ENCODE measurements at regions not wholly inside any gene's neighbourhood (a gene's known extent, or its start where the extent isn't known, plus 50 kb on each side); places are given as distances from the start of the nearest gene placed in this dataset.

DNA sequence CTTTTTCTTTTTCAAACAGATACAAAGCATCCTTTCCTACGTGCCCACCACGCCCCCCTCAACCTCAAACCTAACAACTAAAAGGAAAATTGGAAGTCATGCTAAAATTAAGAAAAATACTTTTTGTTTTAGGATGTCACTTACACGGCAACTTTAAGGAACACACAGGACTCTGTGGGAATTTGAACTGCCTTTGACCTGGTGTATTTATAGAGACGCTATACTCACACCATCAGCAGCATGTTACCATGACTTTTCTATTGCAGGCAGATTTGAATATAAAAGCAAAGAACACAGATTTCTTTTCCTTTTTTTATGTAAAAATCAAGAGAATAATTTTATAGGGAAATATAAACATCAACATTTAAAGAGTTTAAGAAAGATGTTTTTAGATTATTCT is 198.2 kb downstream of the SIPA1L2 start:
- CTCF ChIA-PET: no interaction called here
- TF ChIP-seq, protein P1, sequence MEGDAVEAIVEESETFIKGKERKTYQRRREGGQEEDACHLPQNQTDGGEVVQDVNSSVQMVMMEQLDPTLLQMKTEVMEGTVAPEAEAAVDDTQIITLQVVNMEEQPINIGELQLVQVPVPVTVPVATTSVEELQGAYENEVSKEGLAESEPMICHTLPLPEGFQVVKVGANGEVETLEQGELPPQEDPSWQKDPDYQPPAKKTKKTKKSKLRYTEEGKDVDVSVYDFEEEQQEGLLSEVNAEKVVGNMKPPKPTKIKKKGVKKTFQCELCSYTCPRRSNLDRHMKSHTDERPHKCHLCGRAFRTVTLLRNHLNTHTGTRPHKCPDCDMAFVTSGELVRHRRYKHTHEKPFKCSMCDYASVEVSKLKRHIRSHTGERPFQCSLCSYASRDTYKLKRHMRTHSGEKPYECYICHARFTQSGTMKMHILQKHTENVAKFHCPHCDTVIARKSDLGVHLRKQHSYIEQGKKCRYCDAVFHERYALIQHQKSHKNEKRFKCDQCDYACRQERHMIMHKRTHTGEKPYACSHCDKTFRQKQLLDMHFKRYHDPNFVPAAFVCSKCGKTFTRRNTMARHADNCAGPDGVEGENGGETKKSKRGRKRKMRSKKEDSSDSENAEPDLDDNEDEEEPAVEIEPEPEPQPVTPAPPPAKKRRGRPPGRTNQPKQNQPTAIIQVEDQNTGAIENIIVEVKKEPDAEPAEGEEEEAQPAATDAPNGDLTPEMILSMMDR (conservative IDR thresholded peaks at IDR 0.05; ENCODE audit: low read depth, low read length): no peak
- no peak for TF ChIP-seq EZH2 (IDR thresholded peaks at IDR 0.05; ENCODE audit: borderline replicate concordance, low read depth, low read length, poor library complexity, severe bottlenecking)

GRCh38 chr1:232431326-232431725 is 198.6 kb downstream of the SIPA1L2 start:
- Histone ChIP-seq H3K9me3 (ENCODE audit: low read depth, low read length, poor library complexity, severe bottlenecking) (no peaks in the 10 kb centered on the region), H3K4me1 (ENCODE audit: insufficient read depth, low read length, poor library complexity, severe bottlenecking) (peaks cover 15% of the 10 kb centered on the region), H3K4me3 (ENCODE audit: low read depth, low read length, poor library complexity, severe bottlenecking) (no peak overlapping the region), H3K36me3 (ENCODE audit: insufficient read depth, low read length, poor library complexity, severe bottlenecking) (no peaks in the 10 kb centered on the region), H3K27me3 (replicated peaks; ENCODE audit: insufficient read depth, low read depth, low read length, poor library complexity) (no peaks in the 10 kb centered on the region), H3K27ac (ENCODE audit: low read depth, low read length, poor library complexity, severe bottlenecking) (no peak overlapping the region)
- ChIA-PET CTCF (no interaction called here), POLR2A (ENCODE audit: low non-redundant PET) (no interaction called here)
- no peak for TF ChIP-seq EZH2 (IDR thresholded peaks at IDR 0.05; ENCODE audit: borderline replicate concordance, low read depth, low read length, poor library complexity, severe bottlenecking)
- TF ChIP-seq, protein P1 (conservative IDR thresholded peaks at IDR 0.05; ENCODE audit: low read depth, low read length): no peak
- no TSS peak for BruUV-seq (replicated peaks)
- no peak for DNase-seq (ENCODE audit: low spot score)
- intact Hi-C loops (cut with micrococcal nuclease; ENCODE audit: unreplicated experiment): loop anchor here (10.0 kb wide), 1 partner anchor 193 kb away; no protein-coding TSS in a partner anchor

More for the DNA sequence above, 198.2 kb downstream of the SIPA1L2 start:
- no peak for DNase-seq (ENCODE audit: low spot score)
- Histone ChIP-seq H3K36me3 (ENCODE audit: insufficient read depth, low read length, poor library complexity, severe bottlenecking) (no peaks in the 10 kb centered on the region), H3K4me1 (ENCODE audit: insufficient read depth, low read length, poor library complexity, severe bottlenecking) (peaks cover 19% of the 10 kb centered on the region), H3K27ac (ENCODE audit: low read depth, low read length, poor library complexity, severe bottlenecking) (no peak overlapping the region), H3K27me3 (replicated peaks; ENCODE audit: insufficient read depth, low read depth, low read length, poor library complexity) (no peaks in the 10 kb centered on the region), H3K9me3 (ENCODE audit: low read depth, low read length, poor library complexity, severe bottlenecking) (no peaks in the 10 kb centered on the region), H3K4me3 (ENCODE audit: low read depth, low read length, poor library complexity, severe bottlenecking) (no peak overlapping the region)
- intact Hi-C loops (cut with micrococcal nuclease; ENCODE audit: unreplicated experiment): loop anchor here (10.0 kb wide), 1 partner anchor 193 kb away; no protein-coding TSS in a partner anchor
- POLR2A ChIA-PET (ENCODE audit: low non-redundant PET): no interaction called here
- no TSS peak for BruUV-seq (replicated peaks)

- peaks cover 7% of the 10 kb centered on the region for H3K4me1 ChIP-seq (ENCODE audit: insufficient read depth, low read length, poor library complexity, severe bottlenecking)
- H3K4me3 ChIP-seq (ENCODE audit: low read depth, low read length, poor library complexity, severe bottlenecking): no peak overlapping the region
- H3K27ac ChIP-seq (ENCODE audit: low read depth, low read length, poor library complexity, severe bottlenecking): no peak overlapping the region
- ChIA-PET CTCF (no interaction called here), POLR2A (ENCODE audit: low non-redundant PET) (no interaction called here)
- no peaks in the 10 kb centered on the region for H3K27me3 ChIP-seq (replicated peaks; ENCODE audit: insufficient read depth, low read depth, low read length, poor library complexity)
- DNase-seq (ENCODE audit: low spot score): no peak
- no TSS peak for BruUV-seq (replicated peaks)
- intact Hi-C loops (cut with micrococcal nuclease; ENCODE audit: unreplicated experiment): loop anchor here (10.0 kb wide), 1 partner anchor 194 kb away; no protein-coding TSS in a partner anchor
- no peaks in the 10 kb centered on the region for H3K9me3 ChIP-seq (ENCODE audit: low read depth, low read length, poor library complexity, severe bottlenecking)
- TF ChIP-seq EZH2 (IDR thresholded peaks at IDR 0.05; ENCODE audit: borderline replicate concordance, low read depth, low read length, poor library complexity, severe bottlenecking): no peak
- TF ChIP-seq, protein P1 (conservative IDR thresholded peaks at IDR 0.05; ENCODE audit: low read depth, low read length): no peak
- no peaks in the 10 kb centered on the region for H3K36me3 ChIP-seq (ENCODE audit: insufficient read depth, low read length, poor library complexity, severe bottlenecking)
Observed at GRCh38 chr1:232430467-232430866, 199.5 kb downstream of the SIPA1L2 start.
